D721Med (cell line): ENCODE measurements at regions not wholly inside any gene's neighbourhood (a gene's known extent, or its start where the extent isn't known, plus 50 kb on each side); places are given as distances from the start of the nearest gene placed in this dataset.

Experiments
- DNase-seq: peaks from one replicate; pipeline ENCODE4 v3.0.0; 2011; ENCODE audit warnings: low spot score; ENCODE audit not compliant: insufficient read length
- FAIRE-seq: peaks from 2 replicates; lab custom pipeline; 2011; peaks lifted over from hg19 to GRCh38; lab: Jason Lieb, UNC
- TF ChIP-seq, protein P1 (sequence below): IDR thresholded peaks from 2 replicates; pipeline ENCODE4 v1.5.1; 2012; ENCODE audit warnings: mild to moderate bottlenecking, control low read depth; ENCODE audit not compliant: insufficient read depth; ENCODE audit errors: missing control alignments

DNA sequence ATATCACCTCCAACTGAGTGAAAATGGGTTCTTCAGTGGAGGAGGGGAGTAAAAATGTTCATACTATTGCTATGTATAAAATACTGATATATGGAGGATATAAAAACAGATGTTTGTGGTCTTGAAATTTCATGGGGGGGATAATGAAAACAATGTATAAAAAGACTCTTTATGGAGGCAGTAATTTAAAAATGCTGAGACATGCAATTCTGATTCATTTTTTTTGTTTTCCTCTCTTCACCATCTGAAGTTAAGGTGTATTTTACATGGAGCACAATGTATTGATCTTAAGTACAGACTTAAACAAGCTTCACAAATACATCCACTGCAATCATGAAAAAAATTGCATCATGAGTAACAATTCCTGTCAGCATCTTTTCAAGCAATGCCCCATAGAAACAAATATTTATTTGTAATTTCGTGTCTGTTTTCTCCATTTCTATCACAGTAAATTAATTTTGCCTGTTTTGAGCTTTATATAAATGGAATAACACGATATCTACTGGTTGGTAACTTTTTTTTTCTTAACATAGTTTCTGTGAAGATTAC is 393.2 kb upstream of the ZNF804A start:
- TF ChIP-seq, protein P1, sequence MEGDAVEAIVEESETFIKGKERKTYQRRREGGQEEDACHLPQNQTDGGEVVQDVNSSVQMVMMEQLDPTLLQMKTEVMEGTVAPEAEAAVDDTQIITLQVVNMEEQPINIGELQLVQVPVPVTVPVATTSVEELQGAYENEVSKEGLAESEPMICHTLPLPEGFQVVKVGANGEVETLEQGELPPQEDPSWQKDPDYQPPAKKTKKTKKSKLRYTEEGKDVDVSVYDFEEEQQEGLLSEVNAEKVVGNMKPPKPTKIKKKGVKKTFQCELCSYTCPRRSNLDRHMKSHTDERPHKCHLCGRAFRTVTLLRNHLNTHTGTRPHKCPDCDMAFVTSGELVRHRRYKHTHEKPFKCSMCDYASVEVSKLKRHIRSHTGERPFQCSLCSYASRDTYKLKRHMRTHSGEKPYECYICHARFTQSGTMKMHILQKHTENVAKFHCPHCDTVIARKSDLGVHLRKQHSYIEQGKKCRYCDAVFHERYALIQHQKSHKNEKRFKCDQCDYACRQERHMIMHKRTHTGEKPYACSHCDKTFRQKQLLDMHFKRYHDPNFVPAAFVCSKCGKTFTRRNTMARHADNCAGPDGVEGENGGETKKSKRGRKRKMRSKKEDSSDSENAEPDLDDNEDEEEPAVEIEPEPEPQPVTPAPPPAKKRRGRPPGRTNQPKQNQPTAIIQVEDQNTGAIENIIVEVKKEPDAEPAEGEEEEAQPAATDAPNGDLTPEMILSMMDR, result no peak
- FAIRE-seq (peak; percentile 32), DNase-seq (no peak)

DNA sequence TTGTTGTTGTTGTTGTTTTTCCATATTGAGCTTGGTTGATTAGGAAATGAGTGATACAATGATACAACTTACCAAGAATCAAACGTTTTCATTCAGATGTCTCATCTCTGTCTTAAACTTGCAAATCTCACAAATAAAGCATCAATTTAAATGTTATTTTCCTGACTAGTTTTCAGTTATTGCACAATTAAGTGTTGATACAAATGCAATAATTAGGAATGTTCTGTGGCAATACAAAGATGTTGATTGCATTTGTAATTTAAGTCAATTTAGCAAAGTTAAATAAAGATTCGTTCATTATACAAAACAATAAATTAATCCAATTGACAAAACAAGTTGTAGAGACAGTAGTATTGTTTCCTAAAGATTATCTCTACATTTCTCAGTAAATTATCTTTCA is 392.3 kb upstream of the ZNF804A start:
- TF ChIP-seq, protein P1, result no peak
- FAIRE-seq, result no peak
- DNase-seq, result no peak

DNA sequence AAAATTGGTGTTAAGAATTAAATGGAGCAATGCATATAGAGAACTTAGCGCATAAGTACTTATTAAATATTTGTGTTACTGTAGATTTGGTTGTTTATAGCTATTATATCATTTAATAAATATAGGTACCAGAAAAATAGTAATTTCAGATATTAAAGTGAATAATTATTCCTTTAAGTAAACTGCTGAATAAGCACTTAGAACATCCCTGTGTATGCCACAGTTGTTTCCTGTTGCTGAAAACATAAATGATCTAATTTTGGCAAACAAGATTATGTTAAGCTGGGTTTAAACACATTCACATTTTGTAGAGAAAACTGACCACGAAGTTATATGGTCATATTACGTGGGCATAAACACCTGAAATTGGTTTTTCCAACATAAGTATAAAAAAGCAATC is 388.0 kb upstream of the ZNF804A start:
- no peak for FAIRE-seq
- TF ChIP-seq, protein P1, result no peak

DNA sequence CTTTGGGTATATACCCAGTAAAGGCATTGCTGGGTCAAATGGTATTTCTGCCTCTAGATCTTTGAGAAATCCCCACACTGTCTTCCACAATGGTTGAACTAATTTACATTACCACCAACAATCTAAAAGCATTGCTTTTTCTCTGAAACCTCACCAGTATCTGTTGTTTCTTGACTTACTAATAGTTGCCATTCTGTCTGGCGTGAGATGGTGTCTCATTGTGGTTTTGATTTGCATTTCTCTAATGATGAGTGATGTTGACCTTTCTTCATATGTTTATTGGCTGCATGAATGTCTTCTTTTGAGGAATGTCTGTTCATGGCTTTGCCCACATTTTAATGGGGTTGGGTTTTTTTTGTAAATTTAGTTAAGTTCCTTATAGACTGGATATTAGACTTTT is 382.6 kb upstream of the ZNF804A start:
- FAIRE-seq, result no peak
- no peak for DNase-seq

More for the DNA sequence above, 388.0 kb upstream of the ZNF804A start:
- DNase-seq, result no peak

DNA sequence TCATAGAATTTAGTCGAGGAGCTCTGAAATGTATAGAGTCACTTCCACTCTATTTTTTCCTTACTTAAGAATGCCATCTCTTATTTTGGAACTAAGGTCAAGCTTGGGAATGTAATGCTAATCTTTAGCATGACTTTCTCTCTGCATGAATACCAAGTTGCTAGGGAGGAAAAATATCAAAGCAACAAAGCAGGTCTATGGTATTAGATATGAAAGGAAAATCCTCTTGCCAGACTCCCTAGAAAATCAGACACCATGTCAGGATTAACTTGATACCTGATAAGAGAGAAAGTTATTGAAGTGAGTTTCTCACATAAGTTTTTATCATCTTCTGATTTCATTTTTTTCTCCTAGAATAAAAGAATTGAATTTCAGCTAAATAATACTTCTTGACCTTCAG is 341.7 kb upstream of the ZNF804A start:
- DNase-seq (no peak), FAIRE-seq (peak; percentile 32)
- TF ChIP-seq, protein P1, result no peak

More for the DNA sequence above, 382.6 kb upstream of the ZNF804A start:
- TF ChIP-seq, protein P1, result no peak

DNA sequence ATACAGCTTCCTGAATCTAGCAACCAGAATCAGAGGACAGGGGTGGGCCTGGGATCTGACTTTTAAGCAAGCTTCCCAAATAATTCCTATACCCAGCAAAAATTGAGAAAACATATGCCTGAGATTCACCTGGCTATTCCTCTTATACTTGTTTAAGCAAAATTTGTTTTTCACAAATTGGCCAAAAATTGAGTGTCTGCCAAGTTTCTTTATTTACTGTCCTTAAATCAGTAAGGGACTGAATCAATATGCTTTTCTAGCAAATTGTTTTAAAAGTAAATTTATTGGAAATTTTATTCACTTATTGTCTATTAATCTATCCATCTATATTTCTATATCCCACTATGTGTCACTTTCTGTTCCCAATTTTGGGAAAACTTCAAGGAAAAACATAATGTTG is 337.0 kb upstream of the ZNF804A start:
- FAIRE-seq, result no peak
- no peak for DNase-seq
- TF ChIP-seq, protein P1, result no peak

DNA sequence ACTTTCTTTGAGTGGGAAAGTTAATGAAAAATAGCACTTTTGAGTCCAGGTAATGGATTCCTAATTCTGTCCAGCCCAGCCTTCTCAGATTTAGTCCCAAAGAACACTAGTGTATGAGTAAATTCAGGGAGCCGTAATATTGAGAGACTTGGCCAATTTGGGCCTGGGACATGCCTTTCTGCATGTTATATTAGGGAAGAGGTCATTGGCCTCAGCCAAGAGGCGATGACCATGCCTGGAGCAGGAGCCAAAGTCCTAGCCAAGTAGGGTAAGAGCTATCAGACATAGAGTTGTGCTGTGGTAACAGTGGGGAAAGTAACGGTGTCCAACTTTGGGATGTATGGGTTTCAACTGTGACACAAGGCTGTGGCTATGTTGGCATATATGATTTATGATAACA is 336.5 kb upstream of the ZNF804A start:
- TF ChIP-seq, protein P1, result no peak
- DNase-seq, result no peak
- no peak for FAIRE-seq
